Transverse colon (tissue), 3 donors: ENCODE measurements at regions not wholly inside any gene's neighbourhood (a gene's known extent, or its start where the extent isn't known, plus 50 kb on each side); places are given as distances from the start of the nearest gene placed in this dataset.

ENCODE experiments used
- POLR2A ChIP-seq: fragments of 450-650 bp; IDR thresholded peaks from one replicate; pipeline ENCODE4 v1.6.1; 2016; ENCODE audit warnings: antibody characterized with exemption, mild to moderate bottlenecking, moderate library complexity
- POLR2AphosphoS5 ChIP-seq, 3 donors: sonication (generic); formaldehyde crosslinking; IDR thresholded peaks; one replicate each; pipeline ENCODE4 v1.6.1; 2016; ENCODE audit warnings: antibody characterized with exemption in 3 of 3

DNA sequence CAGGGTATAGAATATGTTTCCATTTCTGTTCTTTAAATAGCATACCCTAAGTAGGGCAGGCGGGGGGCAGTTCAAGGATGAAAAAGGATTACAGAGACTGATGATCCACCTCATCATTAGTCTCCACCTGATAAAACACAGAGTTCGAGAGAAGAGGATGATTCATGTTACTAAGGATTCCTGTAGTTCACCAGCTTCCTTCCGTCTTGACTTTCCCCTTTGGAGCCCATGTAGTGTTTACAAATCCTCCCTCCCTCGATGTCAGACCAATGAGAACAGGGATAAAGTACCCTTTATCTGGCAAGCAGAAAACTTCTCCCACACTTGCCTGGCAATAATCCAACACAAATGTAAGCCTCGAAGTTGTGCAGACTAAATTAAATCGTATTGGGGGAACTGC, 526.3 kb upstream of the FAM241A start:
- TF ChIP-seq POLR2AphosphoS5 (IDR thresholded peaks at IDR 0.05) (no peak), POLR2A (no peak)
